ENCODE measurements at regions not wholly inside any gene's neighbourhood (a gene's known extent, or its start where the extent isn't known, plus 50 kb on each side); places are given as distances from the start of the nearest gene placed in this dataset.

DNA sequence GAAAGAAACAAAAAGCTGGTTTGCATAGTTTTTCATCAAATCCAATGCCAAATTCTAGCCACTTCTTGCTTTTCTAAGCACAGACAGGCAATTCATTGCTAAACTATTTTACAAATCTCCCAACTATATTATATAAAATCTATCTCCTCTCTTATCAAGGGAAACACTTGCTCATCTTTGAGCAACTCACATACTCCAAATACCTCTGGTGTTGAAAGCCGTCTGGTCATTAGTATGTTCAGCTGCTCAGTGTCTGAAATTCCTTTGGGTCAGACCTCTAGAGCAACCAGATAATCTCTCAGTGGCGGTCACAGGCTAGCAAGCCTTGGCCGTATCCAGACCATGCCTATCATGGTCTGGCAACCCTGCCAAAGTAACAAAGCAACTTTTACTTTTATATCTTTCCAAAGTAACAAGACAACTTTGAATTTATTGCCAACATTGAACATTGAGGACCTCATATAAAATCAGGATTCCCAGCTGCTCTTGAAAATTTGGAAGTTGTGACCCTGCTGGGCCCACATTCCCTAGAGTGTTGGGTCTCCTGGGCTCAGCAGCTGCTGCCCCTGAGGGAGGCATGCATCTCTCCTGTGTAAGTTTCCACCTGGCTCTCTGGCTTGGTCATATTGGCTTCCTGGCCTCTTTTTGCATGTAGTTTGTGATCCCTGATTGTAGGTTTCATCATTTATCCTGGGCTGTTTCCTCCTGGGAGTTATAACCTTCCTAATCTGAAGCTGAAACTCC lies 56.8 kb upstream of the LANCL2 start (continued):
- TF ChIP-seq, protein P1, sequence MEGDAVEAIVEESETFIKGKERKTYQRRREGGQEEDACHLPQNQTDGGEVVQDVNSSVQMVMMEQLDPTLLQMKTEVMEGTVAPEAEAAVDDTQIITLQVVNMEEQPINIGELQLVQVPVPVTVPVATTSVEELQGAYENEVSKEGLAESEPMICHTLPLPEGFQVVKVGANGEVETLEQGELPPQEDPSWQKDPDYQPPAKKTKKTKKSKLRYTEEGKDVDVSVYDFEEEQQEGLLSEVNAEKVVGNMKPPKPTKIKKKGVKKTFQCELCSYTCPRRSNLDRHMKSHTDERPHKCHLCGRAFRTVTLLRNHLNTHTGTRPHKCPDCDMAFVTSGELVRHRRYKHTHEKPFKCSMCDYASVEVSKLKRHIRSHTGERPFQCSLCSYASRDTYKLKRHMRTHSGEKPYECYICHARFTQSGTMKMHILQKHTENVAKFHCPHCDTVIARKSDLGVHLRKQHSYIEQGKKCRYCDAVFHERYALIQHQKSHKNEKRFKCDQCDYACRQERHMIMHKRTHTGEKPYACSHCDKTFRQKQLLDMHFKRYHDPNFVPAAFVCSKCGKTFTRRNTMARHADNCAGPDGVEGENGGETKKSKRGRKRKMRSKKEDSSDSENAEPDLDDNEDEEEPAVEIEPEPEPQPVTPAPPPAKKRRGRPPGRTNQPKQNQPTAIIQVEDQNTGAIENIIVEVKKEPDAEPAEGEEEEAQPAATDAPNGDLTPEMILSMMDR (conservative IDR thresholded peaks at IDR 0.05; ENCODE audit: low read depth in 2 of 2) = no peak
- TF ChIP-seq, protein P2, sequence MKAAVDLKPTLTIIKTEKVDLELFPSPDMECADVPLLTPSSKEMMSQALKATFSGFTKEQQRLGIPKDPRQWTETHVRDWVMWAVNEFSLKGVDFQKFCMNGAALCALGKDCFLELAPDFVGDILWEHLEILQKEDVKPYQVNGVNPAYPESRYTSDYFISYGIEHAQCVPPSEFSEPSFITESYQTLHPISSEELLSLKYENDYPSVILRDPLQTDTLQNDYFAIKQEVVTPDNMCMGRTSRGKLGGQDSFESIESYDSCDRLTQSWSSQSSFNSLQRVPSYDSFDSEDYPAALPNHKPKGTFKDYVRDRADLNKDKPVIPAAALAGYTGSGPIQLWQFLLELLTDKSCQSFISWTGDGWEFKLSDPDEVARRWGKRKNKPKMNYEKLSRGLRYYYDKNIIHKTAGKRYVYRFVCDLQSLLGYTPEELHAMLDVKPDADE (IDR thresholded peaks at IDR 0.05) = no peak
- TF ChIP-seq JUNB (IDR thresholded peaks at IDR 0.05; ENCODE audit: unreplicated experiment) (no peak), ZNF114 (CRISPR knock-in tag; IDR thresholded peaks at IDR 0.05) (no peak), EZH2phosphoT487 (IDR thresholded peaks at IDR 0.05; ENCODE audit: unreplicated experiment) (no peak), NANOG (IDR thresholded peaks at IDR 0.05; ENCODE audit: borderline replicate concordance) (no peak), CREB1 (CRISPR knock-in tag; IDR thresholded peaks at IDR 0.05; ENCODE audit: low read depth) (no peak), EZH2 (IDR thresholded peaks at IDR 0.05; ENCODE audit: low read depth, unreplicated experiment) (no peak)

DNA sequence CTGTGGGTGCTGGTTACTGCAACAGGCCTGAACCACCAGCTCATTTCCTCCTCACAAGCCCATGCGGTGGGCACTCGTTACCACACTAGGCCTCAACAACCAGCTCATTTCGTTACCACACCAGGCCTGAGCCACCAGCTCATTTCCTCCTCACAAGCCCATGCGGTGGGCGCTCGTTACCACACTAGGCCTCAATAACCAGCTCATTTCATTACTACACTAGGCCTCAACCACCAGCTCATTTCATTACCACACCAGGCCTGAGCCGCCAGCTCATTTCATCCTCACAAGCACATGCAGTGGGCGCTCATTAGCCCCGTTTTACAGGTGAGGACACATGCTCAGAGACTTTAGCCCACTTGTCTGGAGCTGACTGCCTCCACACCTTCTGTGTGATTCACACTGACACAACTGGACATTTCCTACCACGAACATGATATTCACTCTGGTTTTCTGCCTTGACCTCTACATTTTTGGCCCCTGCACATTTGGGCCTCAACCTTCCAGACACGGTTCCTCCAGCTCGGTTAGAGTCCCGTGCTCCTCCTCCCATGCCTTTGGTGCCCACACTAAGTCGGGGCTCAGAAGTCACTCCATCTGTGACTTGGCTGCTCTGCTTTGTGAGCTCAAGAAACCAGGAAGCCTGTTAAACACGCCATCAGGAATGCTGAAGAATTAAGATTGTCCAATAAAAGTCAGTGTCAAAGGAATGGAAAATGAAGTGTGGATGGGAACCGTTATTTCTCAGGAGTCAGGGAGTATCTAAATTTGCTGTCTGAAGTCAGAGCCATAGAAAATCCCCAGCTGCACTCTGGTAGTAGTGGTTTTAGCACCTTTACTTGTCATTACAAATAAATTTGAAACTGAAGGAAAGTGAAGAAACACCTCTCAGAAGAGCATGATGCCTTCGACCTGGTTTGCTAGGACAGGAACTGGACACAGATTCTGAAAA lies 55.8 kb upstream of the LANCL2 start:
- peaks cover 4% of the 10 kb centered on the region for H3K27me3 Mint-ChIP-seq (ENCODE audit: insufficient read depth, low read depth, poor library complexity)
- no peak overlapping the region for H3K4me3 ChIP-seq
- 0 out of 2 replicates have a peak, but pooled peaks cover 15% of the 10 kb centered on the region for H3K9me2 ChIP-seq (ENCODE audit: insufficient read depth)
- no peak overlapping the region for H3K27ac ChIP-seq (ENCODE audit: low read depth)
- peaks cover 43% of the 10 kb centered on the region for H3K9me3 Mint-ChIP-seq
- H3K36me3 Mint-ChIP-seq (ENCODE audit: low read depth) = peaks cover 22% of the 10 kb centered on the region
- no peak overlapping the region; the same call in 1 of the 2 replicates for H3K27ac Mint-ChIP-seq
- H3K27me3 ChIP-seq (ENCODE audit: insufficient read depth) = no peaks in the 10 kb centered on the region
- no peaks in the 10 kb centered on the region for H3F3A ChIP-seq (replicated peaks; ENCODE audit: low read depth)
- H3K4me1 ChIP-seq (ENCODE audit: insufficient read depth) = 0 out of 2 replicates have a peak, but pooled peaks cover 3% of the 10 kb centered on the region
- H3K36me3 ChIP-seq (ENCODE audit: insufficient read depth) = no peaks in the 10 kb centered on the region
- no peak overlapping the region for H2AFZ ChIP-seq
- peaks cover 11% of the 10 kb centered on the region for H3K4me1 Mint-ChIP-seq
- no peak overlapping the region for H3K4me2 ChIP-seq
- H4K20me1 ChIP-seq (replicated peaks; ENCODE audit: insufficient read depth) = no peaks in the 10 kb centered on the region
- DNase-seq (ENCODE audit: low spot score) = no peak
- H3K79me2 ChIP-seq (replicated peaks; ENCODE audit: insufficient read depth) = no peaks in the 10 kb centered on the region
- ATAC-seq = no peak
- no peak overlapping the region for H3K4me3 Mint-ChIP-seq
- TF ChIP-seq NANOG (IDR thresholded peaks at IDR 0.05; ENCODE audit: borderline replicate concordance) = no peak
- no peak for TF ChIP-seq JUNB (IDR thresholded peaks at IDR 0.05; ENCODE audit: unreplicated experiment)
- TF ChIP-seq CREB1 (CRISPR knock-in tag; IDR thresholded peaks at IDR 0.05; ENCODE audit: low read depth) = no peak
- TF ChIP-seq POLR2AphosphoS5 (IDR thresholded peaks at IDR 0.05; ENCODE audit: low read depth) = no peak
- TF ChIP-seq STAT1 (IDR thresholded peaks at IDR 0.05; ENCODE audit: unreplicated experiment) = no peak
- TF ChIP-seq, protein P1 (conservative IDR thresholded peaks at IDR 0.05; ENCODE audit: low read depth in 2 of 2) = no peak
- TF ChIP-seq, protein P3, sequence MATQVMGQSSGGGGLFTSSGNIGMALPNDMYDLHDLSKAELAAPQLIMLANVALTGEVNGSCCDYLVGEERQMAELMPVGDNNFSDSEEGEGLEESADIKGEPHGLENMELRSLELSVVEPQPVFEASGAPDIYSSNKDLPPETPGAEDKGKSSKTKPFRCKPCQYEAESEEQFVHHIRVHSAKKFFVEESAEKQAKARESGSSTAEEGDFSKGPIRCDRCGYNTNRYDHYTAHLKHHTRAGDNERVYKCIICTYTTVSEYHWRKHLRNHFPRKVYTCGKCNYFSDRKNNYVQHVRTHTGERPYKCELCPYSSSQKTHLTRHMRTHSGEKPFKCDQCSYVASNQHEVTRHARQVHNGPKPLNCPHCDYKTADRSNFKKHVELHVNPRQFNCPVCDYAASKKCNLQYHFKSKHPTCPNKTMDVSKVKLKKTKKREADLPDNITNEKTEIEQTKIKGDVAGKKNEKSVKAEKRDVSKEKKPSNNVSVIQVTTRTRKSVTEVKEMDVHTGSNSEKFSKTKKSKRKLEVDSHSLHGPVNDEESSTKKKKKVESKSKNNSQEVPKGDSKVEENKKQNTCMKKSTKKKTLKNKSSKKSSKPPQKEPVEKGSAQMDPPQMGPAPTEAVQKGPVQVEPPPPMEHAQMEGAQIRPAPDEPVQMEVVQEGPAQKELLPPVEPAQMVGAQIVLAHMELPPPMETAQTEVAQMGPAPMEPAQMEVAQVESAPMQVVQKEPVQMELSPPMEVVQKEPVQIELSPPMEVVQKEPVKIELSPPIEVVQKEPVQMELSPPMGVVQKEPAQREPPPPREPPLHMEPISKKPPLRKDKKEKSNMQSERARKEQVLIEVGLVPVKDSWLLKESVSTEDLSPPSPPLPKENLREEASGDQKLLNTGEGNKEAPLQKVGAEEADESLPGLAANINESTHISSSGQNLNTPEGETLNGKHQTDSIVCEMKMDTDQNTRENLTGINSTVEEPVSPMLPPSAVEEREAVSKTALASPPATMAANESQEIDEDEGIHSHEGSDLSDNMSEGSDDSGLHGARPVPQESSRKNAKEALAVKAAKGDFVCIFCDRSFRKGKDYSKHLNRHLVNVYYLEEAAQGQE (IDR thresholded peaks at IDR 0.05; ENCODE audit: unreplicated experiment) = no peak
- no peak for TF ChIP-seq ZNF331 (CRISPR knock-in tag; IDR thresholded peaks at IDR 0.05; ENCODE audit: low read depth)
- TF ChIP-seq, protein P2 (IDR thresholded peaks at IDR 0.05) = no peak
- TF ChIP-seq EZH2phosphoT487 (IDR thresholded peaks at IDR 0.05; ENCODE audit: unreplicated experiment) = no peak
- no peak for TF ChIP-seq ZNF114 (CRISPR knock-in tag; IDR thresholded peaks at IDR 0.05)
